AG04450 (cell line): ENCODE measurements at regions not wholly inside any gene's neighbourhood (a gene's known extent, or its start where the extent isn't known, plus 50 kb on each side); places are given as distances from the start of the nearest gene placed in this dataset.

Experiments used
- CTCF ChIA-PET: fragments of 300-600, 350-600 bp; formaldehyde crosslinking; extraction: SDS; loops from one replicate; lab custom pipeline; 2022; ENCODE audit warnings: antibody characterized with exemption, inconsistent platforms; lab: Charles Lee
- POLR2A ChIA-PET: fragments of 350-600 bp; formaldehyde crosslinking; extraction: SDS; loops from one replicate; lab custom pipeline; 2021; ENCODE audit warnings: antibody characterized with exemption, inconsistent platforms; lab: Yijun Ruan, JAX
- DNase-seq: peaks from one replicate; pipeline ENCODE4 v3.0.0-alpha.2; 2011; ENCODE audit warnings: low read depth, low spot score
- H3K27ac ChIP-seq: one replicate; pipeline ENCODE4 v1.5.1; 2012; ENCODE audit warnings: low read depth, low read length, control low read depth
- H3K27me3 ChIP-seq: one replicate; pipeline ENCODE4 v1.6.0; 2012; ENCODE audit warnings: low read length; ENCODE audit not compliant: control insufficient read depth, insufficient read depth
- H3K4me3 ChIP-seq: 2 replicates; pipeline ENCODE4 v1.5.1; 2011; ENCODE audit warnings: mild to moderate bottlenecking, low read depth, low read length, control low read depth
- H3K9me3 ChIP-seq: 2 replicates; pipeline ENCODE4 v1.5.1; 2012; ENCODE audit warnings: low read length; ENCODE audit not compliant: control insufficient read depth, insufficient read depth
- TF ChIP-seq, protein P1 (sequence below): IDR thresholded peaks from 2 replicates; pipeline ENCODE4 v1.5.1; 2011; ENCODE audit warnings: low read depth, low read length, control low read depth, inconsistent platforms

DNA sequence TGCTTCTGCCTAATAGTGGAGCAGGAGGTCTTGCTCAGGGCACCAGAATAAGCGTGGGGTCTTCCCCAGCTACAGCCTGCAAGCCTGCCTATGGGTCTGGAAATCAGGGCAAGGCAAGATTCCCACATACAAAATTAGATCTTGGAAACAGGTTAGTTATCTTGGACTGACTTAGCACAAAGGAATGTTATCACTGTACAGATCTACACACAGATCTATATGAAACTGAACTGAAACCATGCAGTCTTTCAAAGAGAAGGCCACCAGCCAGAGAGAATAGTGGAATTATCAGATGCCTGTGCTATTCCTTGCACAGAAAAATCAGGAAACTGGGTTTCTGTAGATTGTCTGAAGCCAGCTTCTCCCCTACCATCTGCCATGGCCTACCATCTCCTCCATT, 585.7 kb downstream of the ACTL7B start:
- DNase-seq: no peak
- no peaks in the 10 kb centered on the region for H3K9me3 ChIP-seq
- CTCF ChIA-PET: no interaction called here
- no peak overlapping the region for H3K27ac ChIP-seq
- no peak overlapping the region for H3K4me3 ChIP-seq
- POLR2A ChIA-PET: no interaction called here
- TF ChIP-seq, protein P1, sequence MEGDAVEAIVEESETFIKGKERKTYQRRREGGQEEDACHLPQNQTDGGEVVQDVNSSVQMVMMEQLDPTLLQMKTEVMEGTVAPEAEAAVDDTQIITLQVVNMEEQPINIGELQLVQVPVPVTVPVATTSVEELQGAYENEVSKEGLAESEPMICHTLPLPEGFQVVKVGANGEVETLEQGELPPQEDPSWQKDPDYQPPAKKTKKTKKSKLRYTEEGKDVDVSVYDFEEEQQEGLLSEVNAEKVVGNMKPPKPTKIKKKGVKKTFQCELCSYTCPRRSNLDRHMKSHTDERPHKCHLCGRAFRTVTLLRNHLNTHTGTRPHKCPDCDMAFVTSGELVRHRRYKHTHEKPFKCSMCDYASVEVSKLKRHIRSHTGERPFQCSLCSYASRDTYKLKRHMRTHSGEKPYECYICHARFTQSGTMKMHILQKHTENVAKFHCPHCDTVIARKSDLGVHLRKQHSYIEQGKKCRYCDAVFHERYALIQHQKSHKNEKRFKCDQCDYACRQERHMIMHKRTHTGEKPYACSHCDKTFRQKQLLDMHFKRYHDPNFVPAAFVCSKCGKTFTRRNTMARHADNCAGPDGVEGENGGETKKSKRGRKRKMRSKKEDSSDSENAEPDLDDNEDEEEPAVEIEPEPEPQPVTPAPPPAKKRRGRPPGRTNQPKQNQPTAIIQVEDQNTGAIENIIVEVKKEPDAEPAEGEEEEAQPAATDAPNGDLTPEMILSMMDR: no peak
- H3K27me3 ChIP-seq: no peaks in the 10 kb centered on the region

DNA sequence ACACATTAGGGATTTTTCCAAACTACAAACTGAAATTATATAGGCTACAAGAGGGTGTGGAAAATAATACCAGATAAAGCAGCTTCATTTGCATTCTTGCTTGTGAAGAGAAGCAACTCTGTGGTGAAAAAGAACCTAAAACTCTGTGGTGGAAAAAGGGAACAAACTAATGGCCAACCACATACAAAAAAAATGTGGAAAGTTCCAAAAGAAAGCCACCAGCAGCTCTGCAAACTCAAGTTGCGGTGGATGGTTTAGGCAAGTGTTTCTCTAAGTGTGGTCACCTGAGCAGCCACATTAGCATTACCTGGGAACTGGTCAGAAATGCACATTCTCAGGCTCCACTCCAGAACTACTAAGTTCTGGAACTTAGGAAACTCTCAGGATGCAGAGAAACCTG, 586.4 kb downstream of the ACTL7B start:
- CTCF ChIA-PET: no interaction called here
- POLR2A ChIA-PET: no interaction called here
- no peaks in the 10 kb centered on the region for H3K27me3 ChIP-seq
- no peak overlapping the region for H3K27ac ChIP-seq
- DNase-seq: no peak
- TF ChIP-seq, protein P1: no peak
- no peak overlapping the region for H3K4me3 ChIP-seq
- H3K9me3 ChIP-seq: no peaks in the 10 kb centered on the region

DNA sequence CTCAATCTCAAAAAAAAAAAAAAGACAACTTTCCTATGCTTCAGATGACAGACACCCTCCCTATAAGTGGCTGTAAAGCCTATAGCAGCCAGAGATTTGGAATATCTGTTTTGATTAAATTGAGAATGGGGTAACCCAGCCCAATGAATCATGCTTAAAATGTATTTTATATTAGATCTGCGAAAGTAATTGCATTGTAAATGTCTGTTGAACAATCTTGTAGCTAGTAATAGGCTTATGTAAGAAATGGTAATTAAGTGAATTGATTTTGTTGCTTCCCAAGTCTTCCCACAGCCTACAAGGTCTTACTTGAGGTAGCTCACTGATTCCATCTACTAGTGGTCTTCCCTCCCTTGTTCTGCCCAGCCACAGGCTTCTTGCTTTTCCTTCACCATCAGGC, 590.7 kb downstream of the ACTL7B start:
- CTCF ChIA-PET: no interaction called here
- H3K27me3 ChIP-seq: no peaks in the 10 kb centered on the region
- DNase-seq: no peak
- TF ChIP-seq, protein P1: no peak
- no peak overlapping the region for H3K4me3 ChIP-seq
- no peaks in the 10 kb centered on the region; the same call in 1 of the 2 replicates for H3K9me3 ChIP-seq
- POLR2A ChIA-PET: no interaction called here
- H3K27ac ChIP-seq: no peak overlapping the region

DNA sequence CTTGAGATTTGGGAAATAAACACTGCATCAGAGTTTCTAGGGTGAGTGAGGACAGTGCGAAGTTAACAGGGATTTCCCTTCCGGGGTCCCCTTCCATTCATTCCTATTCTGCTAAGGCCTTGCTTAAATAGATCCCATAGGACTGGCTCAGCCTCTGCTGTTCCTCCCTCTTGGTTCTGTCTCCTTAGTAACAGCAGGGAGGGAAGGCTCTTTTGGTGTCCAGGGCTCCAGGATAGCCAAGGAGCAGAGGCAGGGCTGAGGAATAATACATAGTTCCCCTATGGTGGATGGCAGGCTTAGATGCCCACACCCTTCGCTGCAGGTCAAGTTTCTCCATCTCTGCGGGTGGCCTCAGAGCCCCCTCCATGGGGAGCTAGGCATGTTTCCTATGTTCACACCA, 591.7 kb downstream of the ACTL7B start:
- Histone ChIP-seq H3K9me3 (no peaks in the 10 kb centered on the region; the same call in 1 of the 2 replicates), H3K4me3 (no peak overlapping the region), H3K27ac (no peak overlapping the region), H3K27me3 (no peaks in the 10 kb centered on the region)
- ChIA-PET CTCF (no interaction called here), POLR2A (no interaction called here)
- no peak for DNase-seq
- TF ChIP-seq, protein P1: no peak

DNA sequence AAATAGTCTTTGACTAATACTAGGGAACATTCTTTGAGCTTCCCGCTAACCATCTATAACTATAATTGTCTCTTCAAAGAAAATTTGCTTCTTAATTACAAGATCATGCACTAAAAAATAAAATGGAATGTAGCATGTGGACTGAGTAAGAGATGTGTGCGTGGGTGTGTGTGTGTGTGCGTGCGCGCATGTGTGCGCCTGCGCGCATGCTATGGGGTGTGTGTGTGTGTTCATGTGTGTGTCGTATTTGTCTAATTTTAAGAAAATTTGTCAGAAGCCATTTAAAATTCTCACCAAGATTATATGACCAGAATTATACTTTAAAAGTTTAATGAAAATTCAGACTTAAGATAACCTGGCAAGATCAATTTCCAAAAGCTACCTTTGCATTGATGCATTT, 593.0 kb downstream of the ACTL7B start:
- ChIA-PET POLR2A (no interaction called here), CTCF (interaction anchor here (0.5 kb wide), 1 partner anchor 84 kb away, joined by 3 read pairs; no protein-coding TSS in a partner anchor)
- H3K27ac ChIP-seq: no peak overlapping the region
- no peak overlapping the region for H3K4me3 ChIP-seq
- no peaks in the 10 kb centered on the region; the same call in 1 of the 2 replicates for H3K9me3 ChIP-seq
- H3K27me3 ChIP-seq: no peaks in the 10 kb centered on the region
- no peak for DNase-seq
- TF ChIP-seq, protein P1: no peak
